Spinal cord (tissue), 9 donors: ENCODE measurements at regions not wholly inside any gene's neighbourhood (a gene's known extent, or its start where the extent isn't known, plus 50 kb on each side); places are given as distances from the start of the nearest gene placed in this dataset.
A peak's percentile ranks its signal among the peaks of the same experiment; 100 is the strongest.
"Not testable (repeated sequence)": the region's sequence is repeated elsewhere in the genome, so short reads cannot be mapped to it uniquely, and the experiment has no call there.

Experiments used
- DNase-seq, 6 donors: peaks; one replicate each; pipeline versions ENCODE4 v3.0.0 to v3.0.0-alpha.2; 2013 to 2015; ENCODE audit warnings: low spot score in 6 of 6, low read depth in 4 of 6
- H3K27ac ChIP-seq: one replicate; pipeline ENCODE4 v1.5.1; 2013; ENCODE audit warnings: low read depth, low read length, control low read depth
- H3K27me3 ChIP-seq: one replicate; pipeline ENCODE4 v1.6.1; 2013; ENCODE audit warnings: low read length; ENCODE audit not compliant: control insufficient read depth, insufficient read depth
- H3K36me3 ChIP-seq: one replicate; pipeline ENCODE4 v1.6.1; 2013; ENCODE audit warnings: low read length; ENCODE audit not compliant: control insufficient read depth, insufficient read depth
- H3K4me1 ChIP-seq: one replicate; pipeline ENCODE4 v1.6.1; 2013; ENCODE audit warnings: low read length; ENCODE audit not compliant: control insufficient read depth, insufficient read depth
- H3K4me3 ChIP-seq: one replicate; pipeline ENCODE4 v1.5.1; 2013; ENCODE audit warnings: low read depth, low read length, control low read depth
- H3K9me3 ChIP-seq: one replicate; pipeline ENCODE4 v1.6.1; 2013; ENCODE audit warnings: low read length; ENCODE audit not compliant: control insufficient read depth, insufficient read depth
- WGBS: methylation state at CpG from one replicate; pipeline ENCODE4 v1.1.5; 2013; ENCODE audit warnings: missing lambda C conversion rate; ENCODE audit not compliant: insufficient coverage; 5-methylcytosine and 5-hydroxymethylcytosine counted together
- donor health status: healthy.

DNA sequence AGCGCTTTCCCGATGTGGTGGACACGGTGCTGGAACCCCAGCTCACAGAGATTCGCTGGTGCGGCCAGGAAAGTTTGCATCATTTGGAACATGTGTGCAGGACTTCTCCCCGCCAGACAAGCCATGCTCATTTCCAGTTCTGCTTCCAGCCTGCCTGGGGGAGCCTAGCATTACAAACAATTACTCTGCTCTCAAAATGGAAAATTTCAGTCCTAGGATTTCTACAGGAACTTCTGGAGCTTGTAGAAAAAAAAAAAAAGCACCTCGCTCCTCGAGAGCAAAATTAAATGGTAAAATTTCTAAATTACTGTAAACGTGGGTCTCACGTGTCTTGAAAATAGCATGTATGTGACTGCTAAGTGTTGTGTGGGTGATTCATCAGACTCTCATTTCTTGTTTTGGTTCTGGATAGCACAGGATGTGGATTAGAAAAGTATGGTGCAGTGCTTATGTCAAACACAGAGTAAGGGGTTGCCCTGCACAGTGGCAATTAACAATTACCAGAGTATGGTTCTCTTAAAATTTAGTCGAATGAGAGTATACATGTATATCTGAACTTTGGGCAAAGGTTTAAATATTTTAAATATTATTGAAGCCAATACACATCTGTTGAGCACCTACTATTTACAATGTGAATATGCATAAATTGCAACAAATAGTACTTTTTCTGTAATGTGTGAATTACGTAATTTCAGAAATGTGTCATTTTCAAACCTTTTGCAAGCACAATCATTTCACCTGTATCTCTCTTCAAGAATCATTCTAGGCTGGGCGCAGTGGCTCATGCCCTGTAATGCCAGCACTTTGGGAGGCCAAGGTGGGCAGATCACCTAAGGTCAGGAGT lies 61.8 kb upstream of the PTGFRN start:
- H3K27ac ChIP-seq: no peak overlapping the region
- no peaks in the 10 kb centered on the region for H3K36me3 ChIP-seq
- H3K4me3 ChIP-seq: no peak overlapping the region
- no peak for DNase-seq
- WGBS: 83% methylated on average over 11 of the region's 13 CpGs
- H3K27me3 ChIP-seq: no peaks in the 10 kb centered on the region
- no peaks in the 10 kb centered on the region for H3K4me1 ChIP-seq
- H3K9me3 ChIP-seq: no peaks in the 10 kb centered on the region

GRCh38 chr1:116850436-116850835 lies 59.3 kb upstream of the PTGFRN start:
- H3K27me3 ChIP-seq: no peaks in the 10 kb centered on the region
- H3K36me3 ChIP-seq: no peaks in the 10 kb centered on the region
- H3K4me1 ChIP-seq: peaks cover 5% of the 10 kb centered on the region
- no peak for DNase-seq
- H3K27ac ChIP-seq: no peak overlapping the region
- H3K4me3 ChIP-seq: no peak overlapping the region
- H3K9me3 ChIP-seq: no peaks in the 10 kb centered on the region
- 90% methylated on average over 1 of the region's 1 CpG for WGBS

GRCh38 chr1:116851189-116851588 lies 58.5 kb upstream of the PTGFRN start:
- H3K4me1 ChIP-seq, DNase-seq, H3K36me3 ChIP-seq, H3K27ac ChIP-seq, H3K9me3 ChIP-seq, H3K27me3 ChIP-seq, H3K4me3 ChIP-seq: not testable (repeated sequence)
- WGBS: no CpG with 5 or more reads among the region's 2 CpGs

DNA sequence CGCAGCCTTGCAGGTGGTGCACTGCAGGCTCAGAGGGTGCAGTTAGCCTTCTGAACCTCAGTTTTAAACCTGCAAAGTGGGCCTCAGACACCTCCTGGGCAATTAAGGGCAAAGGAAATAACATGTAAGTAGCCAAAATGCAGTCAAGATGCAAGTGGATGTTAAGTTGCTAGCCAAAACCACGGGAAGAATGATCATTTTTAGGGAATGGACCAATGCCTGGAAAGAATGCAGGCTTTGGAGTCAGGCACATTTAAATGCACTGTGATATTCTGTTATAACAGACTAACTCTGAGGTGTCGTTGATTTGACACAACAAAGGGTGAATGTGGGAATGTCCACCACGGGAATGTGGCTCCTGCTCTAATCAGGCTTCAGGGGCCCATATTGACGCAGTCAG lies 57.9 kb upstream of the PTGFRN start:
- Histone ChIP-seq H3K27me3 (no peaks in the 10 kb centered on the region), H3K36me3 (no peaks in the 10 kb centered on the region), H3K9me3 (no peaks in the 10 kb centered on the region), H3K27ac (no peak overlapping the region), H3K4me3 (no peak overlapping the region), H3K4me1 (peaks cover 8% of the 10 kb centered on the region)
- DNase-seq: no peak
- WGBS: 90% methylated on average over 5 of the region's 5 CpGs

- WGBS: 73% methylated on average over 7 of the region's 7 CpGs
- no peaks in the 10 kb centered on the region for H3K27me3 ChIP-seq
- H3K4me3 ChIP-seq: no peak overlapping the region
- H3K9me3 ChIP-seq: no peaks in the 10 kb centered on the region
- H3K36me3 ChIP-seq: no peaks in the 10 kb centered on the region
- no peak for DNase-seq
- H3K27ac ChIP-seq: no peak overlapping the region
- peaks cover 8% of the 10 kb centered on the region for H3K4me1 ChIP-seq
Measured at GRCh38 chr1:116852367-116852766, 57.3 kb upstream of the PTGFRN start.

- Histone ChIP-seq H3K36me3 (no peaks in the 10 kb centered on the region), H3K4me3 (no peak overlapping the region), H3K27me3 (no peaks in the 10 kb centered on the region), H3K4me1 (peaks cover 8% of the 10 kb centered on the region), H3K9me3 (no peaks in the 10 kb centered on the region), H3K27ac (no peak overlapping the region)
- DNase-seq: peak in 1 of 6 donors; percentile 27
- no CpG with 5 or more reads among the region's 3 CpGs for WGBS
Measured at GRCh38 chr1:116852910-116853309, 56.8 kb upstream of the PTGFRN start.

DNA sequence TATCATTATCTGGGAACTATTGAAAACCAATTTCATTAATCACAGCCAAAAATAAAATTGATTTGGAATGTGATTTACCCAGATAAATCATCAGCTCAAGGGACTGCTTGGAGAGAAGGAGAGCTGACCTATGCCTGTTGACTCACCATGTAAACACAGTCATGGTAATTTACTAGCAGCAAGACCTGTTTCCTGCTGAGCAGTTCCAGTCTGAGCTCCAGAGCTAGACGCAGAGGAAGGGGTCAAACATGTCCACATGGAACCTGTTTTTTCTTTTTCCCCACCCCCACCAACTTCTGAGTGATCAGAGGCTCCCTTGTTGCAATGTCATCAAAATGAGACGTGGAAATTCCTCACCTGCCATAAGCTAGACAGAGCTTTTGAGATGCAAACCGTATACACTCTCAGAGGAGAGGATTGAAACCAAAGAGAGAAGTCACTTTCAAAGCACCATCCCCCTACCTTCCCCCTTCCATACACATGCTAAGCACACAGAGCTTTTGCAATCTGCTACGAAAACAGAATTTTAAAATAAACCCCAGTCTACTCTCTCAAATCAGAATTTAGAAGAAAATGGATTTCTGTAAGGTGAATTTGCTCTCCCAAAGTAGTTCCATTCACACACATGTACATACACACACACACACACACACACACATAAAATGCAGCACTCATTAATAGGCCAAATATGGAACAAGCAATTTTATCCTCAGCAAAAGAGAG lies 55.9 kb upstream of the PTGFRN start:
- Histone ChIP-seq H3K9me3 (no peaks in the 10 kb centered on the region), H3K27me3 (no peaks in the 10 kb centered on the region), H3K36me3 (no peaks in the 10 kb centered on the region), H3K4me1 (peaks cover 8% of the 10 kb centered on the region), H3K4me3 (no peak overlapping the region), H3K27ac (no peak overlapping the region)
- DNase-seq: peak in 2 of 6 donors; percentile 75 to 76
- WGBS: 13% methylated on average over 3 of the region's 4 CpGs

DNA sequence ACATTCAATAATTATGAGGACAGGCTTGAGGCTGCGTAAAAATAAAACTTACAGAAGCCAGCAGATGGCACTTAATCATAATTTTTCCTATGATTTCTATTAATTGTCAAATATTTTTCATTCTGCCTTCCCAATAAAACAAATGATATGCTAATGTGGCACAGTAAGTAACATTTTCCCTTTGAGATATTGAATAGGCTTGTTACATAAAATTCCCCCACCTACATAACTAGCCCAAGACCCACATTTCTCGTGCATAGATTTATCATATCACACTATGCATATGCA lies 55.4 kb upstream of the PTGFRN start:
- H3K4me1 ChIP-seq: peaks cover 8% of the 10 kb centered on the region
- H3K27ac ChIP-seq: no peak overlapping the region
- no peak for DNase-seq
- no peak overlapping the region for H3K4me3 ChIP-seq
- H3K9me3 ChIP-seq: no peaks in the 10 kb centered on the region
- H3K36me3 ChIP-seq: no peaks in the 10 kb centered on the region
- 83% methylated on average over 1 of the region's 2 CpGs for WGBS
- H3K27me3 ChIP-seq: no peaks in the 10 kb centered on the region

DNA sequence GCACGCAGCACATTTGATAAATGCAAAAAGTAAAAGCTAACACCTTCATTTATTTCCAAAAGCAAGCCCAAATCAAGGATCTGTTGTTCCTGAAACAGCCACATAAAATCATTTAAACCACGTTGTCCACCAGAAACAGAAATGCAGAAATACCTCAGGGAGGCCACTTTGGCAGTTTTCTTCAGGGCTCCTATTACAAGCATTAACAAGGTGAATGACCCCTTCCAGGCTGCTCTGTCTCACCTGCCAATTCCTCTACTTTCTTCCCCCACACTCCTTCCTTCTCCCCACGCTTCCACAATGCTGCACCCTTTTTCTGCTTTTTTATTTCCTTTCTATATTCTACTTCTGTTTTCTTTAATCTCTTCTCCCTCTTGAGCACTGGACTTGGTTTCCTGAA lies 55.0 kb upstream of the PTGFRN start:
- WGBS: 48% methylated on average over 3 of the region's 3 CpGs
- peak overlapping the region; percentile 22 for H3K27ac ChIP-seq
- H3K27me3 ChIP-seq: no peaks in the 10 kb centered on the region
- H3K4me3 ChIP-seq: no peak overlapping the region
- no peaks in the 10 kb centered on the region for H3K9me3 ChIP-seq
- no peak for DNase-seq
- H3K4me1 ChIP-seq: peaks cover 8% of the 10 kb centered on the region
- no peaks in the 10 kb centered on the region for H3K36me3 ChIP-seq

GRCh38 chr1:116855191-116855619 lies 54.5 kb upstream of the PTGFRN start:
- H3K27me3 ChIP-seq: no peaks in the 10 kb centered on the region
- H3K4me3 ChIP-seq: no peak overlapping the region
- 22% methylated on average over 4 of the region's 5 CpGs for WGBS
- H3K36me3 ChIP-seq: no peaks in the 10 kb centered on the region
- H3K9me3 ChIP-seq: no peaks in the 10 kb centered on the region
- DNase-seq: peak in 2 of 6 donors; percentile 38 to 70
- H3K4me1 ChIP-seq: peaks cover 8% of the 10 kb centered on the region
- peak overlapping the region; percentile 22 for H3K27ac ChIP-seq
